ENCODE measurements at regions not wholly inside any gene's neighbourhood (a gene's known extent, or its start where the extent isn't known, plus 50 kb on each side); places are given as distances from the start of the nearest gene placed in this dataset.

GRCh38 chr9:119689879-119690278 lies 320.6 kb upstream of the BRINP1 start:
- TF ChIP-seq CTCF (IDR thresholded peaks at IDR 0.05), result no peak
- TF ChIP-seq POLR2A (IDR thresholded peaks at IDR 0.05), result no peak
